ENCODE measurements at regions not wholly inside any gene's neighbourhood (a gene's known extent, or its start where the extent isn't known, plus 50 kb on each side); places are given as distances from the start of the nearest gene placed in this dataset.
A peak's percentile ranks its signal among the peaks of the same experiment; 100 is the strongest.

- no peak for DNase-seq
These were observed 63.6 kb upstream of the JAK2 start for GRCh38 chr9:4921449-4921848.

DNA sequence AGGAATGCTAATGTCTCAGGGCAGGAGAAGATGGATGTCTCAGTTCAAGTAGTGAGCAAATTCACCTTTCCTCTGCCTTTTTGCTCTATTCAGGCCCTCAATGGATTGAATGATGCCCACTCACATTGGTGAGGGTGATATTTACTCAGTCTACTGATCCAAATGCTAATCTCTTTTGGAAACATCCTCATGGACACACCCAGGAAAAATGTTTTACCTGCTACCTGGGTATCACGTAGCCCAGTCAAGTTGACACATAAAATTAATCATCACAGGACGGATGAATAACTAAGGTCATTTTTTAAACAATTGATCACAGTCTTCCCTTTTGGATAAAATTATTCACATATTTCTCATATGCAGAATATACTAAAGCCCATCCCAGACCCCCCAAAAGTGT is 63.0 kb upstream of the JAK2 start:
- DNase-seq = no peak

GRCh38 chr9:4922730-4923129 is 62.3 kb upstream of the JAK2 start:
- DNase-seq = no peak

DNA sequence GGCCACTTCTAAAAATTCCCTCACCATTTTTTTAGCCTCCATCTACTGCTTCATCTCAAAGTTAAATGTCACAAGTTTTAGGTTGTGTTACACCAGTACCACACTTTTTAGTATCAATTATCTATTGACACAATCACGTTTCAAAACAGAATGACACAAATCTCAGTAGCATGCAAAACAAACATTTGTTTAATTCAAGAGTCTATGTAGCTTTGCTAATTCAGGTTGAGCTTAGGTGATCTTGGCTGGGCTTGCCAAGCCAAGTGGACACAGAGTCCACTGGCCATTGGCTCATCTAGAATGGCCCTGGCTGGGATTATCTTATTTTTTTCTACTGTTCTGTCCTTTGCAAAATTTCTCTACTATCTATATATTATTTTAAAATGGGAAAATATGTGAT is 61.9 kb upstream of the JAK2 start:
- no peak for DNase-seq

- peak; percentile 54 for DNase-seq
These were observed 61.2 kb upstream of the JAK2 start for GRCh38 chr9:4923580-4924544.

DNA sequence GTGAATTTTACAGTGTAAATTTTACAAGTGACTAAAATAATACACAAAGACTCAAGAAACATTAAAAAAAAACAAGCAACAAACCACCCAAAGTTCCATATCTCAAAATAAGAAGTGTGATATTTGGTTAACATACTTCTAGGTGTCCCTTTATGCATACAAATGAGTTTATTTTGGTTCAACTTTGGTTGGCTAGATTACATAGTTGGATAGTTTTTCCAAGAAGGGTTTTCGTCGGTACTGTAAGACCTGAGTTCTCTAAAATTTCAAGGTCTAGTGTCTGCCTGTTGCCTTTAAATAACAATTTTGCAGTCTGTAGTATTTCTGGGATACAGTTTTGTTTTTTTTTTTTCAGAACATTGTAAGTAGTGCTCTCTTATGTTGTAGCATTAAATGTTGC is 58.8 kb upstream of the JAK2 start:
- no peak for DNase-seq

DNA sequence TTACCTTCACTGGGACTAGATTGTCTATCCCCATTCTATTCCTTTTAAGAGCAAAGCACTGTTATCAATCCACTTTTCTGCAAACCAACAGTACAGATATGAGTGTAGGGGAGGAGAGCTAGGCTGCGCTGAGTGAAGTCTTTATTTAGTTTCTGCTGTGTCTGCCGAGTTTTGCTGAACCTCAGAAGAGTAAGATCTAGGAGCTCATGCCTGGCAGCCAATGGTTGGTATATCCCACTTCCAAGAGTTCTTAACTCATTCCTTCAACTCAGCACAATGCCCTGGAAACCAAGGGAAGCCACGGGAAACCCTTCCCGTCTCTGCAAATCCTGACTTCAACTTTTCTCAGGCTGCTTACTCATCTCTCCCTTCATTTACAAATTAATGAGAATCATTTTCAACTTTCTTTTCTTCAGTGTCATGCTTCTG is 58.0 kb upstream of the JAK2 start:
- no peak for DNase-seq

GRCh38 chr9:4927701-4928100 is 57.4 kb upstream of the JAK2 start:
- DNase-seq = no peak

- DNase-seq = no peak
These were observed 55.2 kb upstream of the JAK2 start for GRCh38 chr9:4929917-4930316.

GRCh38 chr9:4932681-4933080 is 52.4 kb upstream of the JAK2 start:
- DNase-seq = no peak

GRCh38 chr9:4933177-4933576 is 51.9 kb upstream of the JAK2 start:
- no peak for DNase-seq

- DNase-seq = no peak
These were observed 51.2 kb upstream of the JAK2 start for GRCh38 chr9:4933861-4934260.

DNA sequence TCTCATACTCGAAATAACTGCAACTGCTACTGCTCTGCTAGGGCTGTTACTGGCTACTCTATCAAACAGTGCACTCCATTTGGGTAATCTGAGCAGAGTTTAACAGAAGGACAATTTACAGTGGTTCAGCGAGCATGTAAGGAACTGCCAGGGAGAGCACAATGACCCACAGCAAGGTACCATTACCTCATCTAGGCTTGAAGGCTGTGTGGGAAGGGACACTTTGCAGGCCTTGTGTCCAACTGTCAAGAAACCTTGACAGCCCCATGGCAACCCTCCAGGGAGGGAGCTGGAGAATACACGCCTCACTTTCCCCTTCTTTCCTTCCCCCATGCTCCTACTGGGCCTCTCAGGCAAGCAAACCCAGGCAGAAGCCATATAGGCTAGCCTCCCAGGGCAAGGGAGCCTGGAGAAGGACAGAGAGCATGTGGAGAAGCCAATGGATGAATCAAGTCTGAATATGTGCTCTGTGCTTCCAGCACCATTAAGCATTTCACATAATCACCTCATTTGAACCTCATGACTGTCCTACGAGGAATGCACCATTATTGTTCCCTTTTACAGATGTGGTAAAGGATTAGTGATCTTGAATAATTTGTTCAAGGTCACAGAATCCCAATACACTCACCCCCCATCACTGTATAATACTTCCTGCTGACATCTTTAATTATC is 49.9 kb upstream of the JAK2 start:
- DNase-seq = no peak

All from CD4-positive, alpha-beta T cell treated with Interleukin-17A for 1 hour (primary cell).